Stomach (tissue), 8 donors: ENCODE measurements at regions not wholly inside any gene's neighbourhood (a gene's known extent, or its start where the extent isn't known, plus 50 kb on each side); places are given as distances from the start of the nearest gene placed in this dataset.

Source experiments
- DNase-seq, 2 donors: peaks; one replicate each; pipeline versions ENCODE4 v3.0.0 to v3.0.0-alpha.2; 2013 to 2019
- H3K27ac ChIP-seq, 5 donors: fragments of 200-600 bp in 4 of 5; sonication (generic) in 4 of 5; one replicate each; pipeline ENCODE4 v1.5.1; 2013 to 2019; ENCODE audit warnings: mild to moderate bottlenecking in 1 of 5, moderate library complexity in 1 of 5
- H3K27me3 ChIP-seq, 3 donors: fragments of 200-600 bp; sonication (generic); one replicate each; pipeline ENCODE4 v1.5.1; 2017 to 2019; ENCODE audit warnings: mixed run types in 1 of 3
- H3K36me3 ChIP-seq, 4 donors: fragments of 200-600 bp; sonication (generic); 1 replicate in 3 of 4; 2 replicates in 1 of 4; pipeline ENCODE4 v1.5.1; 2016 to 2019
- H3K4me1 ChIP-seq, 4 donors: fragments of 200-600 bp; sonication (generic); one replicate each; pipeline ENCODE4 v1.5.1; 2016 to 2019
- H3K4me3 ChIP-seq, 4 donors: fragments of 200-600 bp; sonication (generic) in 3 of 4; one replicate each; pipeline ENCODE4 v1.5.1; 2016 to 2019; ENCODE audit warnings: mild to moderate bottlenecking in 1 of 4
- H3K9me3 ChIP-seq, 4 donors: fragments of 200-600 bp; sonication (generic); one replicate each; pipeline ENCODE4 v1.5.1; 2016 to 2019
- CTCF ChIP-seq, 7 experiments: fragments of 450-650 bp in 4 of 7; fragments of 200-600 bp in 3 of 7; sonication (generic) in 3 of 7; IDR thresholded peaks; one replicate each; pipeline ENCODE4 v1.5.1; 2016 to 2019; ENCODE audit warnings: antibody characterized with exemption in 7 of 7, control low read depth in 2 of 7, mild to moderate bottlenecking in 1 of 7
- EP300 ChIP-seq: sonication (generic); formaldehyde crosslinking; IDR thresholded peaks from one replicate; pipeline ENCODE4 v1.6.1; 2017; ENCODE audit warnings: antibody characterized with exemption
- POLR2A ChIP-seq, 4 donors: fragments of 450-650 bp; IDR thresholded peaks; one replicate each; pipeline ENCODE4 v1.6.1; 2016; ENCODE audit warnings: antibody characterized with exemption in 4 of 4, control low read depth in 2 of 4, mild to moderate bottlenecking in 1 of 4, moderate library complexity in 1 of 4
- POLR2AphosphoS5 ChIP-seq, 3 donors: sonication (generic); formaldehyde crosslinking; IDR thresholded peaks; one replicate each; pipeline ENCODE4 v1.6.1; 2016; ENCODE audit warnings: antibody characterized with exemption in 3 of 3
- WGBS, 5 donors: extraction: QIAGEN DNeasy Blood & Tissue Kit in 3 of 5; methylation state at CpG; one replicate each; pipeline versions ENCODE4 v1.1.5 to v1.1.7; 2013 to 2018; 5-methylcytosine and 5-hydroxymethylcytosine counted together
- intact Hi-C: fragments of 100-400 bp; cut with DNase I; formaldehyde crosslinking; loops from one replicate; pipeline ENCODE4 v1.15.1; 2023; ENCODE audit warnings: low total_unique reads
- donor health status: healthy with polysubstance abuse.
- donor health status: Bipolar disorder and iron deficiency.
- donor health status: healthy.

- Histone ChIP-seq H3K4me1 (no peaks in the 10 kb centered on the region), H3K9me3 (no peaks in the 10 kb centered on the region), H3K36me3 (no peaks in the 10 kb centered on the region), H3K27me3 (no peaks in the 10 kb centered on the region), H3K4me3 (no peak overlapping the region), H3K27ac (no peak overlapping the region)
- TF ChIP-seq CTCF (IDR thresholded peaks at IDR 0.05) = no peak
- TF ChIP-seq POLR2A (IDR thresholded peaks at IDR 0.05) = no peak
- TF ChIP-seq EP300 = no peak
- TF ChIP-seq POLR2AphosphoS5 (IDR thresholded peaks at IDR 0.05) = no peak
- intact Hi-C loops = no loop called here
- WGBS, 5 donors = 67 to 81% (median 77%) methylated on average over 2 of the region's 2 CpGs
- DNase-seq = no peak
Observed at GRCh38 chr6:119895626-119896025, 546.1 kb upstream of the MAN1A1 start.

GRCh38 chr6:119894811-119895210 lies 545.2 kb upstream of the MAN1A1 start:
- no peaks in the 10 kb centered on the region for H3K27me3 ChIP-seq
- no peaks in the 10 kb centered on the region for H3K9me3 ChIP-seq
- H3K4me3 ChIP-seq = no peak overlapping the region
- no peak overlapping the region for H3K27ac ChIP-seq
- DNase-seq = no peak
- no peaks in the 10 kb centered on the region for H3K36me3 ChIP-seq
- intact Hi-C loops = no loop called here
- no peak for TF ChIP-seq POLR2AphosphoS5 (IDR thresholded peaks at IDR 0.05)
- no peak for TF ChIP-seq POLR2A (IDR thresholded peaks at IDR 0.05)
- TF ChIP-seq EP300 = no peak
- no peak for TF ChIP-seq CTCF (IDR thresholded peaks at IDR 0.05)
- H3K4me1 ChIP-seq = no peaks in the 10 kb centered on the region

- no peak overlapping the region for H3K27ac ChIP-seq
- no peak for DNase-seq
- H3K4me3 ChIP-seq = no peak overlapping the region
- intact Hi-C loops = no loop called here
- TF ChIP-seq CTCF (IDR thresholded peaks at IDR 0.05) = no peak
- no peak for TF ChIP-seq POLR2AphosphoS5 (IDR thresholded peaks at IDR 0.05)
- no peaks in the 10 kb centered on the region for H3K27me3 ChIP-seq
- no peaks in the 10 kb centered on the region for H3K9me3 ChIP-seq
- no peaks in the 10 kb centered on the region for H3K36me3 ChIP-seq
- 83 to 91% (median 85%) methylated on average over 4 of the region's 4 CpGs for WGBS, 5 donors
- no peaks in the 10 kb centered on the region for H3K4me1 ChIP-seq
Observed at GRCh38 chr6:119891644-119892043, 542.1 kb upstream of the MAN1A1 start.

GRCh38 chr6:119891206-119891605 lies 541.6 kb upstream of the MAN1A1 start:
- WGBS, 5 donors = 56 to 94% (median 85%) methylated on average over 1 of the region's 1 CpG
- H3K4me1 ChIP-seq = no peaks in the 10 kb centered on the region
- intact Hi-C loops = no loop called here

More at GRCh38 chr6:119891206-119891605, 541.6 kb upstream of the MAN1A1 start:
- Histone ChIP-seq H3K4me3 (no peak overlapping the region), H3K36me3 (no peaks in the 10 kb centered on the region), H3K27ac (no peak overlapping the region), H3K9me3 (no peaks in the 10 kb centered on the region), H3K27me3 (no peaks in the 10 kb centered on the region)
- no peak for DNase-seq
- TF ChIP-seq POLR2AphosphoS5 (IDR thresholded peaks at IDR 0.05) = no peak
- no peak for TF ChIP-seq EP300
- no peak for TF ChIP-seq POLR2A (IDR thresholded peaks at IDR 0.05)
- TF ChIP-seq CTCF (IDR thresholded peaks at IDR 0.05) = no peak
